Stomach (tissue), 4 donors: ENCODE measurements at regions not wholly inside any gene's neighbourhood (a gene's known extent, or its start where the extent isn't known, plus 50 kb on each side); places are given as distances from the start of the nearest gene placed in this dataset.

ENCODE experiments used
- POLR2A ChIP-seq, 4 donors: fragments of 450-650 bp; IDR thresholded peaks; one replicate each; pipeline ENCODE4 v1.6.1; 2016; ENCODE audit warnings: antibody characterized with exemption in 4 of 4, control low read depth in 2 of 4, mild to moderate bottlenecking in 1 of 4, moderate library complexity in 1 of 4
- POLR2AphosphoS5 ChIP-seq, 3 donors: sonication (generic); formaldehyde crosslinking; IDR thresholded peaks; one replicate each; pipeline ENCODE4 v1.6.1; 2016; ENCODE audit warnings: antibody characterized with exemption in 3 of 3
- TF ChIP-seq, protein P1 (sequence below), 7 experiments: fragments of 450-650 bp in 4 of 7; fragments of 200-600 bp in 3 of 7; sonication (generic) in 3 of 7; IDR thresholded peaks; one replicate each; pipeline ENCODE4 v1.5.1; 2016 to 2019; ENCODE audit warnings: antibody characterized with exemption in 7 of 7, control low read depth in 2 of 7, mild to moderate bottlenecking in 1 of 7

DNA sequence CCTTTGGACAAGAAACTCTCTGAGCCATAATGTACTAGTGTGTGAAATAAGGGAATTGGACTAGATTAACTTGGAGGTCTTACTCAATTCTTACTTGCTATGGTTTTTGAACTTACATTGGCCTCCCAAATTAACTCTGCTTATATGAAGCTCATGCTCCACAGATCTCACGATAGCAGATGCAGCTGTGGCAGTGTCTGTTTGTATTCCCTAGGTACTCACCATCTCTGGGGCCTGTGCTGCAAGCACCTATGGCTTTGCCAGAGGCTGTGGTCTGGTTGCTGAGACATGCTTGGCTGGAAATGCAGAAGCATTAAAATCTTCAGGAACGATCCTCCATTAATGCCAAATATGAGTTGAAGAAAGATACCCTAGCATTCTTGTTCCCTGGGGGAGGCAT, 112.8 kb downstream of the MSL3 start:
- TF ChIP-seq, protein P1, sequence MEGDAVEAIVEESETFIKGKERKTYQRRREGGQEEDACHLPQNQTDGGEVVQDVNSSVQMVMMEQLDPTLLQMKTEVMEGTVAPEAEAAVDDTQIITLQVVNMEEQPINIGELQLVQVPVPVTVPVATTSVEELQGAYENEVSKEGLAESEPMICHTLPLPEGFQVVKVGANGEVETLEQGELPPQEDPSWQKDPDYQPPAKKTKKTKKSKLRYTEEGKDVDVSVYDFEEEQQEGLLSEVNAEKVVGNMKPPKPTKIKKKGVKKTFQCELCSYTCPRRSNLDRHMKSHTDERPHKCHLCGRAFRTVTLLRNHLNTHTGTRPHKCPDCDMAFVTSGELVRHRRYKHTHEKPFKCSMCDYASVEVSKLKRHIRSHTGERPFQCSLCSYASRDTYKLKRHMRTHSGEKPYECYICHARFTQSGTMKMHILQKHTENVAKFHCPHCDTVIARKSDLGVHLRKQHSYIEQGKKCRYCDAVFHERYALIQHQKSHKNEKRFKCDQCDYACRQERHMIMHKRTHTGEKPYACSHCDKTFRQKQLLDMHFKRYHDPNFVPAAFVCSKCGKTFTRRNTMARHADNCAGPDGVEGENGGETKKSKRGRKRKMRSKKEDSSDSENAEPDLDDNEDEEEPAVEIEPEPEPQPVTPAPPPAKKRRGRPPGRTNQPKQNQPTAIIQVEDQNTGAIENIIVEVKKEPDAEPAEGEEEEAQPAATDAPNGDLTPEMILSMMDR (IDR thresholded peaks at IDR 0.05), result no peak
- no peak for TF ChIP-seq POLR2AphosphoS5 (IDR thresholded peaks at IDR 0.05)
- TF ChIP-seq POLR2A (IDR thresholded peaks at IDR 0.05), result no peak
